GM23338 (cell line): ENCODE measurements at regions not wholly inside any gene's neighbourhood (a gene's known extent, or its start where the extent isn't known, plus 50 kb on each side); places are given as distances from the start of the nearest gene placed in this dataset.

Experiments
- ATAC-seq: fragments of 200-7000 bp; cut with Tn5 transposase; 3 replicates; pipeline ENCODE4 v1.9.1; 2020
- DNase-seq: peaks from one replicate; pipeline ENCODE4 v3.0.0-alpha.2; 2015; ENCODE audit warnings: low spot score
- H2AFZ ChIP-seq: fragments of 200-600 bp; sonication (generic); 2 replicates; pipeline ENCODE4 v1.8.0; 2016; ENCODE audit warnings: antibody characterized with exemption, mild to moderate bottlenecking, moderate library complexity
- H3F3A ChIP-seq: fragments of 200-600 bp; sonication (generic); replicated peaks from 2 replicates; pipeline ENCODE4 v1.8.0; 2017; ENCODE audit warnings: antibody characterized with exemption, mixed run types, low read depth
- H3K27ac ChIP-seq: fragments of 200-600 bp; sonication (generic); 2 replicates; pipeline ENCODE4 v1.6.1; 2016; ENCODE audit warnings: low read depth
- H3K27me3 ChIP-seq: fragments of 200-600 bp; sonication (generic); 2 replicates; pipeline ENCODE4 v1.8.0; 2016; ENCODE audit warnings: mild to moderate bottlenecking, mixed run types, moderate library complexity; ENCODE audit not compliant: insufficient read depth
- H3K36me3 ChIP-seq: fragments of 200-600 bp; sonication (generic); 2 replicates; pipeline ENCODE4 v1.8.0; 2016; ENCODE audit warnings: mild to moderate bottlenecking; ENCODE audit not compliant: insufficient read depth
- H3K4me1 ChIP-seq: fragments of 200-600 bp; sonication (generic); 2 replicates; pipeline ENCODE4 v1.8.0; 2016; ENCODE audit warnings: mild to moderate bottlenecking, moderate library complexity; ENCODE audit not compliant: insufficient read depth
- H3K4me2 ChIP-seq: fragments of 200-600 bp; sonication (generic); 2 replicates; pipeline ENCODE4 v1.7.1; 2017; ENCODE audit warnings: mixed run types
- H3K4me3 ChIP-seq: fragments of 200-600 bp; sonication (generic); 2 replicates; pipeline ENCODE4 v1.6.1; 2016; ENCODE audit warnings: mixed run types
- H3K79me2 ChIP-seq: fragments of 200-600 bp; sonication (generic); replicated peaks from 2 replicates; pipeline ENCODE4 v1.8.0; 2017; ENCODE audit warnings: mild to moderate bottlenecking; ENCODE audit not compliant: insufficient read depth
- H3K9me2 ChIP-seq: fragments of 200-600 bp; sonication (generic); 2 replicates; pipeline ENCODE4 v1.8.0; 2017; ENCODE audit not compliant: insufficient read depth
- H4K20me1 ChIP-seq: fragments of 200-600 bp; sonication (generic); replicated peaks from 2 replicates; pipeline ENCODE4 v1.8.0; 2017; ENCODE audit warnings: mild to moderate bottlenecking; ENCODE audit not compliant: insufficient read depth
- H3K27ac Mint-ChIP-seq: 2 replicates; pipeline ENCODE4 v1.8.0; 2020; ENCODE audit warnings: inconsistent platforms, mild to moderate bottlenecking, moderate library complexity, mixed read lengths
- H3K27me3 Mint-ChIP-seq: 3 replicates; pipeline ENCODE4 v1.8.0; 2022; ENCODE audit warnings: low read depth, mild to moderate bottlenecking, moderate library complexity, mixed read lengths, inconsistent platforms; ENCODE audit not compliant: insufficient read depth, poor library complexity
- H3K36me3 Mint-ChIP-seq: 3 replicates; pipeline ENCODE4 v1.8.0; 2021; ENCODE audit warnings: low read depth, mild to moderate bottlenecking, inconsistent platforms, moderate library complexity, mixed read lengths
- H3K4me1 Mint-ChIP-seq: 3 replicates; pipeline ENCODE4 v1.8.0; 2020; ENCODE audit warnings: mild to moderate bottlenecking, inconsistent platforms, mixed read lengths
- H3K4me3 Mint-ChIP-seq: 3 replicates; pipeline ENCODE4 v1.8.0; 2021; ENCODE audit warnings: moderate library complexity, mild to moderate bottlenecking, inconsistent platforms, mixed read lengths
- H3K9me3 Mint-ChIP-seq: 3 replicates; pipeline ENCODE4 v1.8.0; 2020; ENCODE audit warnings: moderate library complexity, mild to moderate bottlenecking, inconsistent platforms, mixed read lengths
- CREB1 ChIP-seq: fragments of 250-450 bp; sonication (Bioruptor Pico); IDR thresholded peaks from 2 replicates; pipeline ENCODE4 v1.5.0; 2020; ENCODE audit warnings: low read depth, mild to moderate bottlenecking, moderate library complexity
- CTCF ChIP-seq, 2 experiments: fragments of 200-600 bp in 1 of 2; sonication (generic) in 1 of 2; conservative IDR thresholded peaks; 2 replicates each; pipeline versions ENCODE4 v1.5.1 to v1.6.1; 2016 to 2017; ENCODE audit warnings: antibody characterized with exemption in 2 of 2, low read depth in 2 of 2, mild to moderate bottlenecking in 2 of 2, moderate library complexity in 1 of 2
- EZH2 ChIP-seq: fragments of 200-600 bp; sonication (generic); IDR thresholded peaks from one replicate; pipeline ENCODE4 v1.8.0; 2017; ENCODE audit warnings: antibody characterized with exemption, mild to moderate bottlenecking, low read depth; ENCODE audit not compliant: unreplicated experiment
- EZH2phosphoT487 ChIP-seq: fragments of 200-600 bp; sonication (generic); IDR thresholded peaks from one replicate; pipeline ENCODE4 v1.8.1; 2018; ENCODE audit warnings: antibody characterized with exemption; ENCODE audit not compliant: unreplicated experiment
- JUNB ChIP-seq: IDR thresholded peaks from one replicate; pipeline ENCODE4 v1.6.1; 2016; ENCODE audit warnings: antibody characterized with exemption; ENCODE audit not compliant: unreplicated experiment
- NANOG ChIP-seq: IDR thresholded peaks from 2 replicates; pipeline ENCODE4 v1.6.1; 2016; ENCODE audit warnings: antibody characterized with exemption, borderline replicate concordance
- POLR2AphosphoS5 ChIP-seq: IDR thresholded peaks from 2 replicates; pipeline ENCODE4 v1.6.1; 2016; ENCODE audit warnings: antibody characterized with exemption, low read depth
- REST ChIP-seq: IDR thresholded peaks from one replicate; pipeline ENCODE4 v1.6.1; 2018; ENCODE audit warnings: antibody characterized with exemption; ENCODE audit not compliant: unreplicated experiment
- STAT1 ChIP-seq: IDR thresholded peaks from one replicate; pipeline ENCODE4 v1.6.1; 2016; ENCODE audit warnings: antibody characterized with exemption; ENCODE audit not compliant: unreplicated experiment
- ZNF114 ChIP-seq: fragments of 250-450 bp; sonication (Bioruptor Pico); IDR thresholded peaks from 2 replicates; pipeline ENCODE4 v1.5.0; 2020; ENCODE audit warnings: mild to moderate bottlenecking, moderate library complexity
- ZNF331 ChIP-seq: fragments of 250-450 bp; sonication (Bioruptor Pico); IDR thresholded peaks from 2 replicates; pipeline ENCODE4 v1.5.0; 2020; ENCODE audit warnings: low read depth, mild to moderate bottlenecking, moderate library complexity
- ZNF462 ChIP-seq: fragments of 250-450 bp; sonication (Bioruptor Pico); IDR thresholded peaks from 2 replicates; pipeline ENCODE4 v1.5.0; 2020; ENCODE audit warnings: mild to moderate bottlenecking, moderate library complexity
- TF ChIP-seq, protein P1 (sequence below): IDR thresholded peaks from 2 replicates; pipeline ENCODE4 v1.6.1; 2016; ENCODE audit warnings: antibody characterized with exemption

DNA sequence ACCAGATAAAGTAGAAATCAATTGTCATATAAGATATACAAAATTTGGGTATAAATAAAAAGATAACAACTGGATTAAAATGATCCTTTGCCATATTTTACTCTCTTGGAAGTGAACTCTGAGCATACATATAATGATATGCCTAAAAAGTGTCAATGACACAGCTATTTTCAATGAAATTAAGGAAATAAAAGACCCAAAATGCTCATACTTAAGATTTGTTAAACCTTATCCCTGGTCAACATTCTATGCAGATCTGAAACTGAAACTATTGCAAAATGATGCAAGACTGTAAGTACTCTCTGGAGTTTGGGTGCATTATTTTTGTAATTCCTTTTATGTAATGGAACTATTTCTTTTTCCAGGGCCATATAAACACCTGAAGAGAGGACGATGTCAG, 119.0 kb upstream of the SGK1 start:
- no peak overlapping the region for H3K4me2 ChIP-seq

More for the DNA sequence above, 119.0 kb upstream of the SGK1 start:
- DNase-seq: no peak
- no peaks in the 10 kb centered on the region for H3K36me3 Mint-ChIP-seq
- H3K79me2 ChIP-seq: no peaks in the 10 kb centered on the region
- no peak overlapping the region; the same call in 1 of the 2 replicates for H3K27ac Mint-ChIP-seq
- no peaks in the 10 kb centered on the region for H3F3A ChIP-seq
- H4K20me1 ChIP-seq: no peaks in the 10 kb centered on the region
- H3K27ac ChIP-seq: no peak overlapping the region
- TF ChIP-seq ZNF114 (no peak), STAT1 (no peak), CREB1 (CRISPR knock-in tag) (no peak), POLR2AphosphoS5 (no peak), EZH2 (no peak), EZH2phosphoT487 (no peak), NANOG (no peak), ZNF331 (no peak), CTCF (conservative IDR thresholded peaks at IDR 0.05; ENCODE audit: low read depth in 2 of 2) (no peak), JUNB (no peak), REST (no peak), ZNF462 (CRISPR knock-in tag) (no peak)
- TF ChIP-seq, protein P1, sequence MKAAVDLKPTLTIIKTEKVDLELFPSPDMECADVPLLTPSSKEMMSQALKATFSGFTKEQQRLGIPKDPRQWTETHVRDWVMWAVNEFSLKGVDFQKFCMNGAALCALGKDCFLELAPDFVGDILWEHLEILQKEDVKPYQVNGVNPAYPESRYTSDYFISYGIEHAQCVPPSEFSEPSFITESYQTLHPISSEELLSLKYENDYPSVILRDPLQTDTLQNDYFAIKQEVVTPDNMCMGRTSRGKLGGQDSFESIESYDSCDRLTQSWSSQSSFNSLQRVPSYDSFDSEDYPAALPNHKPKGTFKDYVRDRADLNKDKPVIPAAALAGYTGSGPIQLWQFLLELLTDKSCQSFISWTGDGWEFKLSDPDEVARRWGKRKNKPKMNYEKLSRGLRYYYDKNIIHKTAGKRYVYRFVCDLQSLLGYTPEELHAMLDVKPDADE: no peak
- H3K9me2 ChIP-seq: no peaks in the 10 kb centered on the region
- no peak overlapping the region for H2AFZ ChIP-seq
- no peaks in the 10 kb centered on the region; the same call in 2 of the 3 replicates for H3K9me3 Mint-ChIP-seq
- peaks cover 12% of the 10 kb centered on the region for H3K4me1 Mint-ChIP-seq
- no peaks in the 10 kb centered on the region for H3K27me3 ChIP-seq
- peaks cover 1% of the 10 kb centered on the region for H3K27me3 Mint-ChIP-seq
- no peaks in the 10 kb centered on the region; the same call in none of the 2 replicates for H3K4me1 ChIP-seq
- no peak overlapping the region for H3K4me3 ChIP-seq
- no peak overlapping the region for H3K4me3 Mint-ChIP-seq
- H3K36me3 ChIP-seq: no peaks in the 10 kb centered on the region
- no peak for ATAC-seq
